ENCODE measurements at regions not wholly inside any gene's neighbourhood (a gene's known extent, or its start where the extent isn't known, plus 50 kb on each side); places are given as distances from the start of the nearest gene placed in this dataset.

DNA sequence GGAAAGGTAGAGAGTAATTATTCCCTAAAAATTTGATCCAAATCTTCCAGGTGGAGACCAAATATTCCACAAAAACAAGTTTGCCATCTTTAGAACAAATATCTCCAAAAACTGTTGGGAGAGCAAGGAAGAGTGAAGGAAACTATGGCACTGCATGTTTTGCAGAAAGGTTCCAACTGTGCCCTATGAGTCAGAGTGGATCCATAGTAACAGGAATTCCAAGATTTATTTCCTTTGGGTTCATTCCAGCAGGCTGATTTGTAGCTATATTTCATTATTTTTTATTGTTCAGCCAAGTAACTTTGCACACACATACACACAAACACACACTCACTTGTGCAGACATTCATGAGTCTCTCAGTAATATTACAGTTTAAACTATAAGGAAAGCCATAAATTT is 459.7 kb upstream of the EPHA6 start:
- Histone ChIP-seq H3K9ac (ENCODE audit: insufficient read depth in 1 of 2, low read length in 2 of 2) (no peak overlapping the region), H3K27me3 (ENCODE audit: control insufficient read depth in 3 of 3, insufficient read depth in 3 of 3, low read length in 2 of 3) (no peaks in the 10 kb centered on the region), H3K4me1 (ENCODE audit: control insufficient read depth in 5 of 5, insufficient read depth in 5 of 5, low read length in 5 of 5) (no peaks in the 10 kb centered on the region), H3K9me3 (ENCODE audit: control insufficient read depth in 4 of 4, insufficient read depth in 3 of 4, low read length in 3 of 4) (peaks cover 0 to 3% (median 0%) of the 10 kb centered on the region in 4 donors), H3K36me3 (ENCODE audit: control insufficient read depth in 4 of 4, insufficient read depth in 4 of 4, low read length in 4 of 4) (no peaks in the 10 kb centered on the region), H3K27ac (ENCODE audit: low read depth in 1 of 2, low read length in 1 of 2) (no peak overlapping the region), H3K4me3 (no peak overlapping the region)
- TF ChIP-seq, protein P1, sequence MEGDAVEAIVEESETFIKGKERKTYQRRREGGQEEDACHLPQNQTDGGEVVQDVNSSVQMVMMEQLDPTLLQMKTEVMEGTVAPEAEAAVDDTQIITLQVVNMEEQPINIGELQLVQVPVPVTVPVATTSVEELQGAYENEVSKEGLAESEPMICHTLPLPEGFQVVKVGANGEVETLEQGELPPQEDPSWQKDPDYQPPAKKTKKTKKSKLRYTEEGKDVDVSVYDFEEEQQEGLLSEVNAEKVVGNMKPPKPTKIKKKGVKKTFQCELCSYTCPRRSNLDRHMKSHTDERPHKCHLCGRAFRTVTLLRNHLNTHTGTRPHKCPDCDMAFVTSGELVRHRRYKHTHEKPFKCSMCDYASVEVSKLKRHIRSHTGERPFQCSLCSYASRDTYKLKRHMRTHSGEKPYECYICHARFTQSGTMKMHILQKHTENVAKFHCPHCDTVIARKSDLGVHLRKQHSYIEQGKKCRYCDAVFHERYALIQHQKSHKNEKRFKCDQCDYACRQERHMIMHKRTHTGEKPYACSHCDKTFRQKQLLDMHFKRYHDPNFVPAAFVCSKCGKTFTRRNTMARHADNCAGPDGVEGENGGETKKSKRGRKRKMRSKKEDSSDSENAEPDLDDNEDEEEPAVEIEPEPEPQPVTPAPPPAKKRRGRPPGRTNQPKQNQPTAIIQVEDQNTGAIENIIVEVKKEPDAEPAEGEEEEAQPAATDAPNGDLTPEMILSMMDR (IDR thresholded peaks at IDR 0.05; ENCODE audit: control extremely low read depth, extremely low read depth), result no peak
- no peak for ATAC-seq (ENCODE audit: insufficient read depth, low FRiP score)
- no peak for DNase-seq

DNA sequence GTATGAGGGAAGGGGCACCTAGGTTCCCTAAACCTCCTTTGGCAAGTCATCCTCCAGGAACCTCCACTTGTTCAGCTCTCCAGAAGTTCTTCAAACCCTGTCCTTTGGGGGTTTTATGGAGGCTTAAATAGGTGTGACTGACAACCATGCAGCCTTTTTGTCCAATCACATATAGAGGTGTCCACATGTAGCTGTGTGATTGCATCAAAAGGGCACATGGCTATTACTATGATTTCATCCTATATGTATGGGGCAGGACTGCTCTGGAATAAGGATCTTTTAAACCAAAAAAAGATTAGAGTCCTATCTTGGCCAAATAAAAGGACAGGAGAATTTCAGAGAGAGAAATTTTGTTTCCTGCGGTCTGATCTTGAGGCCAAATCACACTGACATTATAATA is 453.2 kb upstream of the EPHA6 start:
- Histone ChIP-seq H3K27me3 (ENCODE audit: control insufficient read depth in 3 of 3, insufficient read depth in 3 of 3, low read length in 2 of 3) (no peaks in the 10 kb centered on the region), H3K9ac (ENCODE audit: insufficient read depth in 1 of 2, low read length in 2 of 2) (no peak overlapping the region), H3K36me3 (ENCODE audit: control insufficient read depth in 4 of 4, insufficient read depth in 4 of 4, low read length in 4 of 4) (no peaks in the 10 kb centered on the region), H3K4me1 (ENCODE audit: control insufficient read depth in 5 of 5, insufficient read depth in 5 of 5, low read length in 5 of 5) (no peaks in the 10 kb centered on the region), H3K27ac (ENCODE audit: low read depth in 1 of 2, low read length in 1 of 2) (no peak overlapping the region), H3K9me3 (ENCODE audit: control insufficient read depth in 4 of 4, insufficient read depth in 3 of 4, low read length in 3 of 4) (peaks cover 0 to 8% (median 0%) of the 10 kb centered on the region in 4 donors), H3K4me3 (no peak overlapping the region)
- DNase-seq (no peak), ATAC-seq (ENCODE audit: insufficient read depth, low FRiP score) (no peak)
- WGBS, 2 donors, result 90 to 98% methylated on average over 1 of the region's 1 CpG
- TF ChIP-seq, protein P1 (IDR thresholded peaks at IDR 0.05; ENCODE audit: control extremely low read depth, extremely low read depth), result no peak

DNA sequence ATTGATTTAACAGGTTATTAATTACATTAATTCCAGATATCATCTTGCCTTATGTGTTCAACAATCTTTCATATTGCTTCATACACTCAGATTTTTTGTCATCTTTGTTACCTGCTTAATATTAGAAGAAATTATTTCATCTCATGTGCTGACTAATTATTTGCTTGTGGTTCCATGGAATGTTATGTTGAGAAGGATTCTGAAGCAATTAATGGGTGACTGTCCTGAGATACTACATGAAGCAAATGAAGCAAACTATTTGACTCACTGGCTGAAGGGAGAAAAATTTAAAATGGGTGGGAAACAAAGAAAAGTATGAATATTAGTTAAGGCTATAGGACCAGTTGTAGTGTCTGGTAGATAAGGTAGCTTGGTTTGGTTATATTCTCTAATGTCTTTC is 443.8 kb upstream of the EPHA6 start:
- no peaks in the 10 kb centered on the region for H3K27me3 ChIP-seq (ENCODE audit: control insufficient read depth in 3 of 3, insufficient read depth in 3 of 3, low read length in 2 of 3)
- ATAC-seq (ENCODE audit: insufficient read depth, low FRiP score), result no peak
- H3K9me3 ChIP-seq (ENCODE audit: control insufficient read depth in 4 of 4, insufficient read depth in 3 of 4, low read length in 3 of 4), result peaks cover 0 to 4% (median 0%) of the 10 kb centered on the region in 4 donors
- H3K4me3 ChIP-seq, result no peak overlapping the region
- TF ChIP-seq, protein P1 (IDR thresholded peaks at IDR 0.05; ENCODE audit: control extremely low read depth, extremely low read depth), result no peak
- H3K27ac ChIP-seq (ENCODE audit: low read depth in 1 of 2, low read length in 1 of 2), result no peak overlapping the region
- no peaks in the 10 kb centered on the region for H3K36me3 ChIP-seq (ENCODE audit: control insufficient read depth in 4 of 4, insufficient read depth in 4 of 4, low read length in 4 of 4)
- DNase-seq, result no peak
- no peaks in the 10 kb centered on the region for H3K4me1 ChIP-seq (ENCODE audit: control insufficient read depth in 5 of 5, insufficient read depth in 5 of 5, low read length in 5 of 5)
- no peak overlapping the region for H3K9ac ChIP-seq (ENCODE audit: insufficient read depth in 1 of 2, low read length in 2 of 2)

DNA sequence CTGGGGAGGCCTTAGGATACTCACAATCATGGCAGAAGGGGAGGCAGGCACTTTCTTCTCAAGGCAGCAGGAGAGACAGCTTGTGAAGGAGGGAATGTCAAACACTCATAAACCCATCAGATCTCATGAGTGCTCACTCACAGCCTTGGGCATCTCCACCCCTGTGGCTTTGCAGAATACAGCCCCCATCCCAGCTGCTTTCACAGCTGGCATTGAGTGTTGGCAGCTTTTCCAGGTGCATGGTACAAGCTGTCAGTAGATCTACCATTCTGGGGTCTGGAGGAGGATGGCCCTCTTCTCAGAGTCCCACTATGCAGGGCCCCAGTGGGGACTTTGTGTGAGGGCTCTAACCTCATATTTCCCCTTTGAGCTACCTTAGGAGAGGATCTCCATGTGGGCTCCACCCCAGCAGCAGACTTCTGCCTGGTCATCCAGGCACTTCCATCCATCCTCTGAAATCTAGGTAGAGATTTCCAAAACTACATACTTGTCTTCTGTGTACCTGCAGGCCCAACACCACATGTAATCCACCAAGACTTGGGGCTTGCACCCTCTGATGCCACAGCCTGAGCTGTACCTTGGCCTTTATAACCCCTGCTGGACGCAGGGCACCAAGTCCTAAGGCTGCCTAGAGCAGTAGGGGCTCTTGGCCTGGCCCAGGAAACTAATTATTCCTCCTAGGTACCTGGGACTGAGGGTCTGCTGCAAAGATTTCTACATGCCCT is 404.2 kb upstream of the EPHA6 start:
- Histone ChIP-seq H3K4me3 (no peak overlapping the region), H3K9me3 (ENCODE audit: control insufficient read depth in 4 of 4, insufficient read depth in 3 of 4, low read length in 3 of 4) (peaks cover 0 to 7% (median 2%) of the 10 kb centered on the region in 4 donors), H3K4me1 (ENCODE audit: control insufficient read depth in 5 of 5, insufficient read depth in 5 of 5, low read length in 5 of 5) (no peaks in the 10 kb centered on the region), H3K27me3 (ENCODE audit: control insufficient read depth in 3 of 3, insufficient read depth in 3 of 3, low read length in 2 of 3) (no peaks in the 10 kb centered on the region), H3K9ac (ENCODE audit: insufficient read depth in 1 of 2, low read length in 2 of 2) (no peak overlapping the region), H3K36me3 (ENCODE audit: control insufficient read depth in 4 of 4, insufficient read depth in 4 of 4, low read length in 4 of 4) (no peaks in the 10 kb centered on the region), H3K27ac (ENCODE audit: low read depth in 1 of 2, low read length in 1 of 2) (no peak overlapping the region)
- DNase-seq (no peak), ATAC-seq (ENCODE audit: insufficient read depth, low FRiP score) (no peak)
- TF ChIP-seq, protein P1 (IDR thresholded peaks at IDR 0.05; ENCODE audit: control extremely low read depth, extremely low read depth), result no peak
- 63% methylated on average over 1 of the region's 1 CpG for WGBS, 2 donors

Measured in lung (tissue), 11 donors.